ENCODE measurements at regions not wholly inside any gene's neighbourhood (a gene's known extent, or its start where the extent isn't known, plus 50 kb on each side); places are given as distances from the start of the nearest gene placed in this dataset.

DNA sequence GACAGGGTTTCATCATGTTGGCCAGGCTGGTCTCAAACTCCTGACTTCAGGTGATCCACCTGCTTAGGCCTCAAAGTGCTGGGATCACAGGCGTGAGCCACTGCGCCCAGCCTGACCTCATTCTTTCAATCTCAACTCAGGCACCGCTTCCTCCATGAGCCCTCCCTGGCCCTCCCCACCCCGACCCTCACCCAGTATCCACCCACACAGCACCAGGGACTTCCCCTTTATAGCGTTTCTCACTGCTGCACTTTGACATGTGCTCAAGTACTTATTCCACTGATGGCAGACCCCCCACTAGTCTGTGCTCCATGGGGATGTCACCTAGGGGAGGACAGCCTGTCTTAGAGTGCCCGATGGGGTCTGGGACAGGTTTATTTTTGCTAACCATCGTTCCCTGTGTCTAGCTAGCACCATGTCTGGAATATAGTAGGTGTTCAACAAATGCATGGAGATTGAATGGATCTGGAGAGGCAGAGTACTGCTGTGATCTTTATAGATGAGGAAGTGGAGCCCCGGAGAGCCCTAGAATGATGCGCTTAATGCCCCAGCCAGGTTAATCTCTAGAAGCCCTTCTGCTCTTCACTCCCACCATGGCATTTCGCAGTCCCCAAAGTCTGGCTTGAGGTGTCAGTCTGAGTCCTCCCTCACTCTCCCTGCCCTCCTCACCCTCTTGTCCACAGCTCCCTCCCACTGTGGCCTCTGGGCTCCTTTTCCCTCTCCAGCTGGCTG, 258.8 kb downstream of the RPS24 start:
- Histone ChIP-seq H3K27ac (ENCODE audit: low read length) (no peak overlapping the region), H3K9me3 (ENCODE audit: control insufficient read depth, insufficient read depth, low read length) (no peaks in the 10 kb centered on the region), H3K4me3 (ENCODE audit: low read length) (no peak overlapping the region), H3K27me3 (ENCODE audit: control insufficient read depth, insufficient read depth, low read length) (no peaks in the 10 kb centered on the region), H3K4me1 (ENCODE audit: control insufficient read depth, insufficient read depth, low read length) (peaks cover 3% of the 10 kb centered on the region; the same call in 1 of the 2 replicates), H3K36me3 (ENCODE audit: control insufficient read depth, insufficient read depth, low read length) (no peaks in the 10 kb centered on the region)
- DNase-seq (ENCODE audit: low read depth, low spot score) = no peak
- no CpG with 5 or more reads among the region's 10 CpGs for WGBS (ENCODE audit: insufficient coverage, insufficient read length)

DNA sequence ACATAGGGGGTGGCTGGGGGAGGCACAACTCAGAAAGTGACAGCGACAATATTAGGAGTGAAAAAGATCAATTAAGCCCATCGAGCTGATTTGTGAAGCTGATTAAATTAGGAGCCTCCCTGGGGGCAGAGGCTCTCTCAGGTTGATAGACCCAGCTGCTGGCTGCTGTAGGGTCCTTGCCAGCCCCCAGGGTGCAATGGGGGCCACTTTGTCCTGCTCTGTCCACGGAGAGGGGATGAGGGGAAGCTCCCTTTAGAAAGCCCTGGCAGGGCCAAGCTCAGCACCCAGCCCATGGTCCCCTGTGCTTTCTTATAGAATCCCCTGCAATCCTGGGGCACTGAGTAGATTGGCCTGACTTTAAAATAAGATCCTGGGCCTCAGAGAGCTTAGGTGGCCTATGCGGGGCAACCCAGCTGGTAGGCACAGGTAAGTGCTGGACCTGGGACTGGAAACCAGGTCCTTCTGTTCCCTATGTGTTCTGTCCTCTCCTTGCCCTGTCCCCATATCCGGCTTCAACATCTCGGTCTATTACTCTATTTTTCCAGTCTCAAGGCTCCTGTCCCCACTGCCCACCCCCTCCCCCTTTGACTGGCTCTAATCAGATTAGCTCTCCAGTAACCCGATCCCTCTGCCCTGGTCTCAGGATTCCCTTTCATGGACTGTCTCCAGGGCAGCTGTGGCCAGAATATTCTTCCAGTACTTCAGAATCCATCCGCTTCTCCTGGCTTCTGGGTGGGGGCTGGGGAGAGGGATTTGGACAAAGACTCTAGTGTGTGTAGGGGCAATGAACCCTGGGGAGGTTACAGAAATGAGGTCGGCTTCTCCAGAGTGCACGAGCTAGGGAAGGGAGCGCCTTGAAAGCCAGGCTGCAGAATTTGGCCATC, 259.6 kb downstream of the RPS24 start:
- no CpG with 5 or more reads among the region's 11 CpGs for WGBS (ENCODE audit: insufficient coverage, insufficient read length)
- Histone ChIP-seq H3K27me3 (ENCODE audit: control insufficient read depth, insufficient read depth, low read length) (no peaks in the 10 kb centered on the region), H3K36me3 (ENCODE audit: control insufficient read depth, insufficient read depth, low read length) (no peaks in the 10 kb centered on the region), H3K4me3 (ENCODE audit: low read length) (no peak overlapping the region), H3K9me3 (ENCODE audit: control insufficient read depth, insufficient read depth, low read length) (no peaks in the 10 kb centered on the region), H3K27ac (ENCODE audit: low read length) (no peak overlapping the region), H3K4me1 (ENCODE audit: control insufficient read depth, insufficient read depth, low read length) (peaks cover 3% of the 10 kb centered on the region; the same call in 1 of the 2 replicates)
- no peak for DNase-seq (ENCODE audit: low read depth, low spot score)

DNA sequence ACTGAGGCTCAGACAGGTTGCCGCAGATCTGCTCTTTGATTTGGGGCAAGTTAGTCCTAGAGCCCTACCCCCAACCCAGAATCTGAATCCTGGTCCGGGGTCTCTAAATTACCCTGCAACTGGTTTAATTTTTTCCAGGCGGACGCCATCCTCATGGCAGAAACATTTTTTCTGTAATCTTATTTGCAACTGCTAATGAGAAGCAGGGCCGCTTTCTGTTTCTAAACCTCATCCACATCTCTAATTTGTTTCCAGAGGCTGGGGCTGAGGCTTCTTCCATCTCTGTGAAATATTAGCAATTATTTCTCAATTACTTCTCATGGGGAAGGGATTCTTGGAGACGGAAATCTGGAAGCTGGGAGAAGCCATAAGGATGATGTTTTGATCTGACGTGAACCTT, 261.6 kb downstream of the RPS24 start:
- peaks cover 3% of the 10 kb centered on the region; the same call in 1 of the 2 replicates for H3K4me1 ChIP-seq (ENCODE audit: control insufficient read depth, insufficient read depth, low read length)
- no CpG with 5 or more reads among the region's 7 CpGs for WGBS (ENCODE audit: insufficient coverage, insufficient read length)
- H3K27ac ChIP-seq (ENCODE audit: low read length) = no peak overlapping the region
- H3K9me3 ChIP-seq (ENCODE audit: control insufficient read depth, insufficient read depth, low read length) = no peaks in the 10 kb centered on the region
- no peak for DNase-seq (ENCODE audit: low read depth, low spot score)
- H3K36me3 ChIP-seq (ENCODE audit: control insufficient read depth, insufficient read depth, low read length) = no peaks in the 10 kb centered on the region
- H3K4me3 ChIP-seq (ENCODE audit: low read length) = no peak overlapping the region
- no peaks in the 10 kb centered on the region for H3K27me3 ChIP-seq (ENCODE audit: control insufficient read depth, insufficient read depth, low read length)

DNA sequence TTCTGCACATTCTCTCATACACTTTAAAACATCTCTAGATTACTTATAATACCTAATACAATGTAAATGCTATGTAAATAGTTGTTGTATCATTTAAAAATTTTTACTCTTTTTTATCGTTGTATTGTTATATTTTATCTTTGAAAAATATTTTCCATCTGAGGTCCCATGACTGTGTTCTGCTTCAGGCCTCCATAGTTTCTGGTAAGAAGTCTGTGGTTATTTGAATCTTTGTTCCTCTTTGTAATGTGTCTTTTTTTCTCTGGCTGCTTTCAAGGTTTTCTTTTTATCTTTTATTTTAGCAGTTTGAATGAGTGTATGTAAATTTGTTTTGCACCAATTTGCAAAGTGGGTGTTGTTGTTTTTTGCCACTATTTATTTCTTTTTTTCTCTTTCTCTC, 263.1 kb downstream of the RPS24 start:
- WGBS (ENCODE audit: insufficient coverage, insufficient read length) = no CpG with 5 or more reads among the region's 1 CpG
- no peaks in the 10 kb centered on the region for H3K27me3 ChIP-seq (ENCODE audit: control insufficient read depth, insufficient read depth, low read length)
- peaks cover 3% of the 10 kb centered on the region; the same call in 1 of the 2 replicates for H3K4me1 ChIP-seq (ENCODE audit: control insufficient read depth, insufficient read depth, low read length)
- no peak overlapping the region for H3K27ac ChIP-seq (ENCODE audit: low read length)
- DNase-seq (ENCODE audit: low read depth, low spot score) = no peak
- no peaks in the 10 kb centered on the region for H3K9me3 ChIP-seq (ENCODE audit: control insufficient read depth, insufficient read depth, low read length)
- no peak overlapping the region for H3K4me3 ChIP-seq (ENCODE audit: low read length)
- no peaks in the 10 kb centered on the region for H3K36me3 ChIP-seq (ENCODE audit: control insufficient read depth, insufficient read depth, low read length)

DNA sequence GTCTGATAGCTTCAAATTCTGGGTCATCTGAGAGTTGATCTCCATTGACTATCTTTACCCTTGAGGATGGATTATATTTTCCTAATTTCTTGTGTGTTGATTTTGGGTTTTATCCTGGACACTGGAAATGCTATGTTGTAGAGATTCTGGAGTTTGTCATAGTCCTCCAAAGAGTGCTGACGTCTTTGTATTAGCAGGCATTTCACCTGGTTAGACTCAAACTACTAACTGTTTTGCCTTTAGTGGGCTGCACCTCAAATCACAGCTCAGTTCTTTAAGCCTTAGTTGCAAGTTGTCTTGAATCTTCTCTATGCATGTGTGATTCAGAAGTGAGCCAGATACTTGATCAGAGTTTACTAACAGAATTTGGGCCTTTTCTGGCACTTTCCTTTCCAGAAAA, 264.3 kb downstream of the RPS24 start:
- no peaks in the 10 kb centered on the region for H3K9me3 ChIP-seq (ENCODE audit: control insufficient read depth, insufficient read depth, low read length)
- H3K36me3 ChIP-seq (ENCODE audit: control insufficient read depth, insufficient read depth, low read length) = no peaks in the 10 kb centered on the region
- no peak overlapping the region for H3K4me3 ChIP-seq (ENCODE audit: low read length)
- H3K27ac ChIP-seq (ENCODE audit: low read length) = no peak overlapping the region
- H3K4me1 ChIP-seq (ENCODE audit: control insufficient read depth, insufficient read depth, low read length) = peaks cover 4% of the 10 kb centered on the region; the same call in 1 of the 2 replicates
- H3K27me3 ChIP-seq (ENCODE audit: control insufficient read depth, insufficient read depth, low read length) = no peaks in the 10 kb centered on the region
- DNase-seq (ENCODE audit: low read depth, low spot score) = no peak
- no CpG with 5 or more reads among the region's 1 CpG for WGBS (ENCODE audit: insufficient coverage, insufficient read length)

DNA sequence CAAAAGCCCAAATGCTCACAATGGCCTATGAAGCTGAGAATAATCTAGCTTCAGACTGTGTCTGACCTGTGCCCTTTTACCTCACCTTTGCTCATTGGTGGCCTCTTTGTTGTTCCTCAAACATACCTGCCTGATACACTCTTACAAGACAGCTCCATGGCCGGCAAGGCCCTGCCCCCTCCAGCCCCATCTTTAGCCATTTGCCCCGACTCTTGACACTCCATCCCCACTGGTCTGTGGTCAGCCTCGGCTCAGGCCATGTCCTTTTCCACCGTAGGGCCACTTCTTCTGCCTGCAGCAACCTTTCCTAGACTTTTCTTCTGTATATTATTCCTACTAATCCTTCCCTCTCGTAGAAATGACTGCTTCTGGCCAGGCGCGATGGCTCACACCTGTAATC, 265.2 kb downstream of the RPS24 start:
- no peak for DNase-seq (ENCODE audit: low read depth, low spot score)
- Histone ChIP-seq H3K36me3 (ENCODE audit: control insufficient read depth, insufficient read depth, low read length) (no peaks in the 10 kb centered on the region), H3K27ac (ENCODE audit: low read length) (no peak overlapping the region), H3K4me3 (ENCODE audit: low read length) (no peak overlapping the region), H3K4me1 (ENCODE audit: control insufficient read depth, insufficient read depth, low read length) (peaks cover 4% of the 10 kb centered on the region; the same call in 1 of the 2 replicates), H3K27me3 (ENCODE audit: control insufficient read depth, insufficient read depth, low read length) (no peaks in the 10 kb centered on the region), H3K9me3 (ENCODE audit: control insufficient read depth, insufficient read depth, low read length) (no peaks in the 10 kb centered on the region)
- no CpG with 5 or more reads among the region's 7 CpGs for WGBS (ENCODE audit: insufficient coverage, insufficient read length)

DNA sequence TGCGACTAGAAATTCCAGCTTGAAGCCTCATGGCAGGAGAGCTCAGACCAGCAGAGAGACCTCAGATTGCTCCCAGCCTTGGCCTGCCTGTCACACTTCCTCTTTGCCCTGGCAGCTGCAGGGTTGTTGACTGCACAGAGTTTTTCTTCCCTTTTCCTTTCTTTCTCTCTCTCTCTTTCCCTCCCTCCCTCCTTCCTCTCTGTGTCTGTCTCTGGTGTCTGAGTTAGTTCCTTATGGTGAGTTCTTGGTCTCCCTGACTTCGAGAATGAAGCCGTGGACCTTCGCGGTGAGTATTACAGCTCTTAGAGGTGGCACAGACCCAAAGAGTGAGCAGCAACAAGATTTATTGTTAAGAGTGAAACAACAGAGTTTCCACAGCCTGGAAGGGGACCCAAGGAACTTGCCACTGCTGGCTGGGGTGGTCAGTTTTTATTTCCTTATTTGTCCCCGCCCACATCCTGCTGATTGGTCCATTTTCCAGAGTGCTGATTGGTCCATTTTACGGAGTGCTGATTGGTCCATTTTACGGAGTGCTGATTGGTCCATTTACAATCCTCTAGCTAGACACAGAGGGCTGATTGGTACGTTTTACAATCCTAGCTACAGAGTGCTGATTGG, 266.3 kb downstream of the RPS24 start:
- Histone ChIP-seq H3K9me3 (ENCODE audit: control insufficient read depth, insufficient read depth, low read length) (no peaks in the 10 kb centered on the region), H3K27me3 (ENCODE audit: control insufficient read depth, insufficient read depth, low read length) (no peaks in the 10 kb centered on the region), H3K27ac (ENCODE audit: low read length) (no peak overlapping the region), H3K36me3 (ENCODE audit: control insufficient read depth, insufficient read depth, low read length) (no peaks in the 10 kb centered on the region), H3K4me1 (ENCODE audit: control insufficient read depth, insufficient read depth, low read length) (peaks cover 4% of the 10 kb centered on the region; the same call in 1 of the 2 replicates), H3K4me3 (ENCODE audit: low read length) (no peak overlapping the region)
- no CpG with 5 or more reads among the region's 9 CpGs for WGBS (ENCODE audit: insufficient coverage, insufficient read length)
- no peak for DNase-seq (ENCODE audit: low read depth, low spot score)

DNA sequence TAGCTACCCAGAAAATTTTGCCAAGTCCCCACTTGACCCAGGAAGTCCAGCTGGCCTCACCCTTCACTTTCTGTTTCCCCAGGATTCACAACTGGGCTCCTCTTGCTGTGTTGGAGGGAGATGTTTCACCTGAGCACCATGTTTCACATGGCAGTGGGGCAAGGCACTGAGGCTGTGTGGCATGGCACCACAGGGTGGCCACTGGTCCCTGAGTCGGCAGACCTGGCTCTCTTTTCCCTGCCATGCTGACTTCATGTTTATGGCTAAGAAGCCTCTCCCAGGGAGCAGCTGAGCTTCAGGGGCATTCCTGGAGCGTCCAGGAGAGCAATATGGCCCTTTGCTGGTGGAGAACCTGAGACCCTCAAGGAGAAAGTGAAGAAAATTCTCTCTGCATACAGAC, 266.9 kb downstream of the RPS24 start:
- Histone ChIP-seq H3K4me1 (ENCODE audit: control insufficient read depth, insufficient read depth, low read length) (peaks cover 4% of the 10 kb centered on the region; the same call in 1 of the 2 replicates), H3K27ac (ENCODE audit: low read length) (no peak overlapping the region), H3K9me3 (ENCODE audit: control insufficient read depth, insufficient read depth, low read length) (no peaks in the 10 kb centered on the region), H3K27me3 (ENCODE audit: control insufficient read depth, insufficient read depth, low read length) (no peaks in the 10 kb centered on the region), H3K36me3 (ENCODE audit: control insufficient read depth, insufficient read depth, low read length) (no peaks in the 10 kb centered on the region), H3K4me3 (ENCODE audit: low read length) (no peak overlapping the region)
- no peak for DNase-seq (ENCODE audit: low read depth, low spot score)
- no CpG with 5 or more reads among the region's 2 CpGs for WGBS (ENCODE audit: insufficient coverage, insufficient read length)

DNA sequence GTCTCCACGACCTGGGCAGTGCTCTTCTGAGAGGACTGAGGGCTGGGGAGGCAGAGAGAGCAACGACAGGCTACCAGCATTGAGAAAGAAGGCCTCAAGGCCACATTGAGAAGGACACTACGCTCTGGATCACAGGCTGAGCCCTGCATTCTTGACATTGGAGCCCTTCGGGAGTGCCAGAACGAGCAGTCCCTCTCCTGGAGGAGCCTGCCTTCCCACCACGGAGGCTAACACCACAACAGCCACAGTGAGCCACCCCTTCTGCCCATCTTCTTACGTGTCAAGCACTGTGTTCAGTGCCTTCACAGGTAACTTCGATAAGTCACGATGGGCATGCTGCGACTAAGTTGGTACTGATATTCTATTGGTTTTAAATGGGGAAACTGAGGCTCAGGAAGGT, 267.8 kb downstream of the RPS24 start:
- WGBS (ENCODE audit: insufficient coverage, insufficient read length) = no CpG with 5 or more reads among the region's 10 CpGs
- H3K27ac ChIP-seq (ENCODE audit: low read length) = no peak overlapping the region
- no peaks in the 10 kb centered on the region for H3K36me3 ChIP-seq (ENCODE audit: control insufficient read depth, insufficient read depth, low read length)
- H3K27me3 ChIP-seq (ENCODE audit: control insufficient read depth, insufficient read depth, low read length) = no peaks in the 10 kb centered on the region
- DNase-seq (ENCODE audit: low read depth, low spot score) = no peak
- peaks cover 4% of the 10 kb centered on the region; the same call in 1 of the 2 replicates for H3K4me1 ChIP-seq (ENCODE audit: control insufficient read depth, insufficient read depth, low read length)
- no peaks in the 10 kb centered on the region for H3K9me3 ChIP-seq (ENCODE audit: control insufficient read depth, insufficient read depth, low read length)
- no peak overlapping the region for H3K4me3 ChIP-seq (ENCODE audit: low read length)
